HepG2 (cell line): ENCODE measurements at regions not wholly inside any gene's neighbourhood (a gene's known extent, or its start where the extent isn't known, plus 50 kb on each side); places are given as distances from the start of the nearest gene placed in this dataset.
A peak's percentile ranks its signal among the peaks of the same experiment; 100 is the strongest.

Experiments
- ATAC-seq: fragments of 200-7000 bp; cut with Tn5 transposase; 3 replicates; pipeline ENCODE4 v1.9.1; 2020; ENCODE audit warnings: mild to moderate bottlenecking, moderate library complexity
- BruUV-seq: library from RNA; stranded (reverse); fragments of 400-500 nt; replicated peaks from 2 replicates; lab custom pipeline; 2021; lab: Mats Ljungman, UMichigan
- CTCF ChIA-PET: fragments of 300-600 bp; formaldehyde crosslinking; extraction: SDS; loops from one replicate; lab custom pipeline; 2021; ENCODE audit warnings: low total read pairs, inconsistent platforms, low intra/inter-chr PET ratio; lab: Yijun Ruan, JAX
- POLR2A ChIA-PET: fragments of 350-600 bp; sonication (Branson Sonifier 250); formaldehyde crosslinking; loops from one replicate; lab custom pipeline; 2020; ENCODE audit warnings: antibody characterized with exemption, inconsistent platforms; lab: Yijun Ruan, JAX
- DNase-seq: peaks from one replicate; pipeline ENCODE4 v3.0.0-alpha.2; 2015; ENCODE audit warnings: low spot score
- FAIRE-seq: peaks from 3 replicates; lab custom pipeline; 2011; peaks lifted over from hg19 to GRCh38; lab: Jason Lieb, UNC
- H2AFZ ChIP-seq: one replicate; pipeline ENCODE4 v1.6.1; 2011; ENCODE audit warnings: low read length, inconsistent platforms
- H3K27ac ChIP-seq: fragments of 300-600 bp; 3 replicates; pipeline ENCODE4 v1.8.0; 2011; ENCODE audit warnings: mixed run types, mild to moderate bottlenecking, mixed read lengths, low read length, inconsistent platforms; ENCODE audit not compliant: insufficient read depth; ENCODE audit errors: extremely low read length
- H3K27me3 ChIP-seq, 2 experiments: fragments of 200-600 bp in 1 of 2; 2 replicates in 1 of 2; 3 replicates in 1 of 2; pipeline versions ENCODE4 v1.6.0 to v1.8.0; 2011; ENCODE audit warnings: low read length in 2 of 2, mild to moderate bottlenecking in 2 of 2, moderate library complexity in 2 of 2, inconsistent platforms in 1 of 2; ENCODE audit not compliant: insufficient read depth in 2 of 2, control insufficient read depth in 1 of 2
- H3K36me3 ChIP-seq, 2 experiments: fragments of 200-600 bp in 1 of 2; replicated peaks in 1 of 2; 2 replicates in 1 of 2; 3 replicates in 1 of 2; pipeline versions ENCODE4 v1.5.1 to v1.8.0; 2011; ENCODE audit warnings: low read length in 2 of 2, inconsistent platforms in 1 of 2; ENCODE audit not compliant: insufficient read depth in 2 of 2, control insufficient read depth in 1 of 2
- H3K4me1 ChIP-seq: 2 replicates; pipeline ENCODE4 v1.5.1; 2012; ENCODE audit warnings: low read length, inconsistent platforms; ENCODE audit not compliant: insufficient read depth
- H3K4me2 ChIP-seq: 2 replicates; pipeline ENCODE4 v1.6.0; 2011; ENCODE audit warnings: low read depth, low read length, inconsistent platforms
- H3K4me3 ChIP-seq, 3 experiments: fragments of 200-600 bp in 1 of 3; sonication (generic), shearing (Covaris generic) in 1 of 3; replicated peaks in 1 of 3; 2 replicates each; pipeline ENCODE4 v1.5.1; 2011 to 2016; ENCODE audit warnings: low read length in 3 of 3, inconsistent platforms in 2 of 3, low read depth in 2 of 3, mild to moderate bottlenecking in 2 of 3, control low read depth in 1 of 3, mixed read lengths in 1 of 3; ENCODE audit not compliant: insufficient read depth in 1 of 3
- H3K79me2 ChIP-seq: one replicate; pipeline ENCODE4 v1.6.1; 2011; ENCODE audit warnings: low read length, inconsistent platforms; ENCODE audit not compliant: insufficient read depth
- H3K9ac ChIP-seq: 2 replicates; pipeline ENCODE4 v1.6.0; 2011; ENCODE audit warnings: mild to moderate bottlenecking, low read depth, low read length, inconsistent platforms; ENCODE audit not compliant: insufficient read depth
- H3K9me3 ChIP-seq: 2 replicates; pipeline ENCODE4 v1.5.1; 2012; ENCODE audit warnings: mild to moderate bottlenecking, low read length
- H4K20me1 ChIP-seq: 2 replicates; pipeline ENCODE4 v1.6.0; 2011; ENCODE audit warnings: inconsistent platforms, mild to moderate bottlenecking, low read length, moderate library complexity; ENCODE audit not compliant: insufficient read depth
- CBX1 ChIP-seq: IDR thresholded peaks from one replicate; pipeline ENCODE4 v1.6.1; 2016; ENCODE audit warnings: antibody characterized with exemption, low read depth
- FOXA1 ChIP-seq, 2 experiments: fragments of 450-650 bp in 1 of 2; sonication (generic) in 1 of 2; formaldehyde crosslinking in 1 of 2; IDR thresholded peaks; 2 replicates each; pipeline versions ENCODE4 v1.4.0 to v1.6.1; 2016 to 2020; ENCODE audit warnings: missing genetic modification reagents in 1 of 2
- ZNF24 ChIP-seq: fragments of 450-650 bp; IDR thresholded peaks from 2 replicates; pipeline ENCODE4 v1.6.1; 2017; ENCODE audit warnings: antibody characterized with exemption, mild to moderate bottlenecking
- WGBS: methylation state at CpG from one replicate; pipeline ENCODE4 v1.1.6; 2017; ENCODE audit warnings: low lambda C conversion rate; 5-methylcytosine and 5-hydroxymethylcytosine counted together
- in situ Hi-C: cut with HindIII; loops from 2 replicates; pipeline ENCODE4 v1.10.0; 2017; ENCODE audit warnings: low pct_unique_long_range_greater_than_20kb; ENCODE audit not compliant: extremely low pct_ligation_motif_present
- intact Hi-C: fragments of 100-400 bp; cut with micrococcal nuclease; formaldehyde crosslinking; loops from one replicate; pipeline ENCODE4 v1.10.0; 2022; ENCODE audit not compliant: unreplicated experiment
- TF ChIP-seq, protein P1 (sequence below): sonication (generic); formaldehyde crosslinking; IDR thresholded peaks from 2 replicates; pipeline ENCODE4 v1.8.1; 2023; ENCODE audit warnings: mild to moderate bottlenecking, missing genetic modification reagents

DNA sequence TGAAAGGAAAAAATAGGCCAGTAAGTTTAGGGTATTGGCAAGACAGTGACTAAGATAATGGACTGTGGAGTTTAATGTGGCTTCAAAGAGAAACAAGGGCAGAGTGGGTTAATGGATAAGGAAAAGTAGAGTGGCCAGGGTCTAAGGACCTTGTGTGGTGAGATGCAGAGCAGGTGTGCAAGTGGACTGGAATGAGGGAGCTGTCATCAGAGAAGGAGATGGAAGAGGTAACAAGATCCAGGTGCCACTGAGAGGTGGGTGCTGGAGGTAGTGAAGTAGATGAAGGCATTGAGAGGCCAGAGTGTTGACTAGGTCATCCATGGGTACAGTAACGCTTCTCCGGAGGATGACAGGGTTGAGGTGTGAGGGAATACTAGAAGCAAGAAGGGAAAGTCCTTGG, 136.1 kb downstream of the QRSL1 start:
- H3K79me2 ChIP-seq: no peaks in the 10 kb centered on the region
- POLR2A ChIA-PET: no interaction called here
- H3K4me3 ChIP-seq: no peak overlapping the region
- H3K27me3 ChIP-seq: no peaks in the 10 kb centered on the region
- DNase-seq (no peak), FAIRE-seq (no peak), ATAC-seq (no peak)
- H4K20me1 ChIP-seq: no peaks in the 10 kb centered on the region
- no peaks in the 10 kb centered on the region for H3K36me3 ChIP-seq
- intact Hi-C loops (no loop called here), in situ Hi-C loops (no loop called here)
- H3K9ac ChIP-seq: no peak overlapping the region
- H3K4me1 ChIP-seq: peaks cover 24% of the 10 kb centered on the region; the same call in 1 of the 2 replicates
- no TSS peak for BruUV-seq
- 48% methylated on average over 2 of the region's 2 CpGs for WGBS
- H2AFZ ChIP-seq: no peak overlapping the region
- H3K27ac ChIP-seq: no peak overlapping the region
- no peak overlapping the region for H3K4me2 ChIP-seq
- H3K9me3 ChIP-seq: peaks cover 5% of the 10 kb centered on the region; the same call in 1 of the 2 replicates
- CTCF ChIA-PET: no interaction called here
- TF ChIP-seq, protein P1, sequence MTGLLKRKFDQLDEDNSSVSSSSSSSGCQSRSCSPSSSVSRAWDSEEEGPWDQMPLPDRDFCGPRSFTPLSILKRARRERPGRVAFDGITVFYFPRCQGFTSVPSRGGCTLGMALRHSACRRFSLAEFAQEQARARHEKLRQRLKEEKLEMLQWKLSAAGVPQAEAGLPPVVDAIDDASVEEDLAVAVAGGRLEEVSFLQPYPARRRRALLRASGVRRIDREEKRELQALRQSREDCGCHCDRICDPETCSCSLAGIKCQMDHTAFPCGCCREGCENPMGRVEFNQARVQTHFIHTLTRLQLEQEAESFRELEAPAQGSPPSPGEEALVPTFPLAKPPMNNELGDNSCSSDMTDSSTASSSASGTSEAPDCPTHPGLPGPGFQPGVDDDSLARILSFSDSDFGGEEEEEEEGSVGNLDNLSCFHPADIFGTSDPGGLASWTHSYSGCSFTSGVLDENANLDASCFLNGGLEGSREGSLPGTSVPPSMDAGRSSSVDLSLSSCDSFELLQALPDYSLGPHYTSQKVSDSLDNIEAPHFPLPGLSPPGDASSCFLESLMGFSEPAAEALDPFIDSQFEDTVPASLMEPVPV (CRISPR knock-in tag): no peak
- TF ChIP-seq CBX1: no peak

DNA sequence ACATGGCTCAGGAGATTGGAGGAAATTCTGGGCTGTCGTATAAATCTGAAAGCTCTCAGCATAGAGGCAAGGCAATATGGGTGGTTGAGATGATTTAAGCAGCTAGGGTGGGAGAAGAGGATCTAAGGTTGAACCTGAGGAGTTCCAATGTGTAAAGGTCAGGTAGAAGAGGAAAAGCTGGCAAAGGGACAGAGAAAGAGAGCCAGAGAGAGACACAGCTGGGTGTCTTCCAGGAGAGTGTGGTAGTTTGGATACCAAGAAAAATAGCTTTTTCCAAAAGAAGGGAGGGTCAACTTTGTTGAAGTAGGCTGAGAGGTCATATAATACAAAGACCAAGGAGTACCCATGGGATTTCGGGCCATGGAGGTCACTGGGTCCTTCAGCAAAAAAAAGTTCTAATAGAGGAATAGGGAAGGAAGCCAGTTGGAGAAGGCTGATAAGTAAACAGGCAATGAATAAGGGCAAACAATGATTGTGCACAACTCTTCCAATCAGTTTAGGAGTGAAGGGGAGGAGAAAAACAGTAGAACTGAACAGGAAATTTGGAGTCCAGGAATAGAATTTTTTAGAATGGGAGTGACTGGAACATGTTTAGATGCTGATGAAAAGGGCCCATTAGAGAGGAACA, 135.1 kb downstream of the QRSL1 start:
- POLR2A ChIA-PET: no interaction called here
- Histone ChIP-seq H3K4me1 (peaks cover 24% of the 10 kb centered on the region; the same call in 1 of the 2 replicates), H2AFZ (no peak overlapping the region), H3K4me3 (no peak overlapping the region), H3K27ac (no peak overlapping the region), H3K27me3 (no peaks in the 10 kb centered on the region), H3K4me2 (no peak overlapping the region), H4K20me1 (no peaks in the 10 kb centered on the region), H3K36me3 (no peaks in the 10 kb centered on the region), H3K9ac (no peak overlapping the region), H3K9me3 (no peaks in the 10 kb centered on the region), H3K79me2 (no peaks in the 10 kb centered on the region)
- WGBS: 69% methylated on average over 2 of the region's 2 CpGs
- ATAC-seq: no peak
- TF ChIP-seq ZNF24 (no peak), FOXA1 (IDR thresholded peaks at IDR 0.05) (no peak), FOXA1 (CRISPR knock-in tag; IDR thresholded peaks at IDR 0.05) (0 out of 2 replicates have a peak, but pooled peaks have one; percentile 29)
- CTCF ChIA-PET: no interaction called here
- no TSS peak for BruUV-seq
- FAIRE-seq: no peak
- no peak for DNase-seq
- in situ Hi-C loops: no loop called here
- intact Hi-C loops: no loop called here
